BLaER1 (cell line): ENCODE measurements at regions not wholly inside any gene's neighbourhood (a gene's known extent, or its start where the extent isn't known, plus 50 kb on each side); places are given as distances from the start of the nearest gene placed in this dataset.
A peak's percentile ranks its signal among the peaks of the same experiment; 100 is the strongest.

Experiments
- H3K27ac ChIP-seq: shearing (Covaris generic); formaldehyde crosslinking; 2 replicates; pipeline ENCODE4 v1.8.1; 2022
- H3K27me3 ChIP-seq: shearing (Covaris generic); formaldehyde crosslinking; 2 replicates; pipeline ENCODE4 v1.8.1; 2022
- H3K36me3 ChIP-seq: shearing (Covaris generic); formaldehyde crosslinking; 2 replicates; pipeline ENCODE4 v1.8.1; 2022
- H3K4me1 ChIP-seq: shearing (Covaris generic); formaldehyde crosslinking; 2 replicates; pipeline ENCODE4 v1.8.1; 2022
- H3K4me2 ChIP-seq: shearing (Covaris generic); formaldehyde crosslinking; 2 replicates; pipeline ENCODE4 v1.8.1; 2022
- H3K4me3 ChIP-seq: shearing (Covaris generic); formaldehyde crosslinking; 2 replicates; pipeline ENCODE4 v1.8.1; 2022
- H3K9ac ChIP-seq: shearing (Covaris generic); formaldehyde crosslinking; 2 replicates; pipeline ENCODE4 v1.8.1; 2022
- H3K9me3 ChIP-seq: shearing (Covaris generic); formaldehyde crosslinking; 2 replicates; pipeline ENCODE4 v1.8.1; 2022
- H4K20me1 ChIP-seq: shearing (Covaris generic); formaldehyde crosslinking; 2 replicates; pipeline ENCODE4 v1.8.1; 2022
- Cebpa-rat ChIP-seq: shearing (Covaris generic); IDR thresholded peaks from 2 replicates; pipeline ENCODE4 v1.8.1; 2022

DNA sequence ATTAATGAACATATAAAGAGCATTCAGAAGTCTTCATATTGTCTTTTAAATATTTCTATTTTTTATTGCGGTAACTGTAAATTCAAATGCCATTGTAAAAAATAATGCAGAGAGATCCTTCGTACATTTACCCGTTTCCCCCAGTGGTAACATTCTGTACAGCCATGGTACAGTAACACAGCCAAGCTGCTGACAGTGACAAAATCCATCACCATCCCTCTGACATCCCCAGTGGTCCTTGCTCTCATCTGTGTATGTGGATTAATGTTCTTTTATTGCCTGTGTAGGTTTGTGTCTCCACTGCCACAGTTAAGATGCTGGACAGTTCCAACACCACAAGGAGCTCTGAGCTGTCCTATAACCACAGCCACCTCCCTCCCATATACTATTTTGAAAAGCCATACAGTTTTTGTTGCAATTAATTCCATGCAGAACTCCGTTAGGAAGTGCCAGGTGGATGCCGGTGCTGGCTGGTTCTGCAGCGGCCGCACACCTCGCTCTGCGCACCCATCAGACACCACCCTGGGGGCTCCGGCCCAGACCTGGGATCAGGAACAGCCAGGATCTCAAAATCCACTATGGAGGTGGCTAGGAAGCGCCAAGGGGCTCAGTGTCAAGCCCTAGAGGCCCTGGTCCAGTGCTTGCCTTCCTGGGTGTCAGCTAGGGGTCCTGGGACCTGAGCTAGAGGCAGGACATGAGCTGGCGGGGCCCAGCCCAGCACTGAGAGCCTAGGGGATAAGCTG, 93.1 kb upstream of the PMEPA1 start:
- no peak overlapping the region for H3K9ac ChIP-seq
- H3K9me3 ChIP-seq, result no peaks in the 10 kb centered on the region
- no peak for TF ChIP-seq Cebpa-rat
- peaks cover 20% of the 10 kb centered on the region for H3K4me1 ChIP-seq
- H3K27me3 ChIP-seq, result no peaks in the 10 kb centered on the region
- no peak overlapping the region for H3K4me2 ChIP-seq
- H3K27ac ChIP-seq, result no peak overlapping the region
- no peaks in the 10 kb centered on the region for H4K20me1 ChIP-seq
- H3K4me3 ChIP-seq, result no peak overlapping the region
- H3K36me3 ChIP-seq, result no peaks in the 10 kb centered on the region

DNA sequence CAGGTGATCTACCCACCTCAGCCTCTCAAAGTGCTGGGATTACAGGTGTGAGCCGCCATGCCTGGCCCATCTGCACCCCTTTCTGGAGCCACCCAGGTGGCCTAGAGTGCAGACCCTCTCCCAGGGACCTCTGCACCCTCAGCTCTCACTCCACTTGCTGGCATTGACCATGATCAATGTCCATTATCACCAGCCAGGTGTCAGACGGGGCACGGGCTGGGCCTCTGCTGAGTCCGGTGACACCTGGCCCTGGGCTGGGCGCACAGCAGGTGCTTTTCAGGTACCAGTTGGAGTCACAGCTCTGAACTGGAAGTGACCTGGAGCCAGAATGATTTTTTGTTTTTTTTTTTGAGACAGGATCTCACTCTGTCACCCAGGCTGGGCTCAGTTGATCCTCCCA, 91.8 kb upstream of the PMEPA1 start:
- Histone ChIP-seq H3K36me3 (no peaks in the 10 kb centered on the region), H3K4me3 (no peak overlapping the region), H3K27me3 (no peaks in the 10 kb centered on the region), H4K20me1 (no peaks in the 10 kb centered on the region), H3K4me1 (peaks cover 20% of the 10 kb centered on the region), H3K9me3 (no peaks in the 10 kb centered on the region), H3K4me2 (peak overlapping the region; percentile 59), H3K9ac (no peak overlapping the region), H3K27ac (no peak overlapping the region)
- no peak for TF ChIP-seq Cebpa-rat

DNA sequence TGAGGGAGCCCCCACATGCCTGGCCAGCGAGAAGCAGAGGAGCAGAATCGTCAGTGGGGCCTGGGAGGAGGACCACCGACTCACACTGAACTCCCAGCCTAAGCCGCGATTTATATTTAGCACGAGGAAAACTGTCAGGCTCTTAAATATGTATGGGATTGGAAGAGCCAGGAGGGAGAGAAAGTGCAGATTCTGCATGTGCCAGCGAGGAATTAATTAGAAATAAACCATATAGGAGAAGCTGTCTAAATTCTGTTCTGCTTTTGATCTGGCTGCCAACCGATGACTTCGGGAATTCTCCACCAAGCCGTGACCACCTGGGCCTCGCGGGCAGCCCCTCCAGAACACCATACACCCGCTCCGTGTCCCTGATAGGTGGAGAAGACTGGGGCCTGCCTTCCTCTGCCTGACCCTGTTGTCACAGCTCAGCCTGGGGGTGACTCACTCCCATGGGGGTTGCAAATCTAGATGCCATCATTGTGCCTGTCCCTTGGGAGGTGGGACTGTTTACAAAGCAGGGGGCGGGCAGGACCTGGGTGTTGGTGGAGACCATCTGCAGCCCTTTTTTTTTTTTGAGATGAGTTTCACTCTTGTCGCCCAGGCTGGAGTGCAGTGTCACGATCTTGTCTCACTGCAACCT, 91.1 kb upstream of the PMEPA1 start:
- peaks cover 21% of the 10 kb centered on the region for H3K4me1 ChIP-seq
- no peaks in the 10 kb centered on the region for H3K36me3 ChIP-seq
- no peak overlapping the region for H3K27ac ChIP-seq
- TF ChIP-seq Cebpa-rat, result no peak
- H3K9ac ChIP-seq, result no peak overlapping the region
- H3K4me3 ChIP-seq, result no peak overlapping the region
- H3K27me3 ChIP-seq, result no peaks in the 10 kb centered on the region
- peak overlapping the region; percentile 59 for H3K4me2 ChIP-seq
- no peaks in the 10 kb centered on the region for H3K9me3 ChIP-seq
- H4K20me1 ChIP-seq, result no peaks in the 10 kb centered on the region

DNA sequence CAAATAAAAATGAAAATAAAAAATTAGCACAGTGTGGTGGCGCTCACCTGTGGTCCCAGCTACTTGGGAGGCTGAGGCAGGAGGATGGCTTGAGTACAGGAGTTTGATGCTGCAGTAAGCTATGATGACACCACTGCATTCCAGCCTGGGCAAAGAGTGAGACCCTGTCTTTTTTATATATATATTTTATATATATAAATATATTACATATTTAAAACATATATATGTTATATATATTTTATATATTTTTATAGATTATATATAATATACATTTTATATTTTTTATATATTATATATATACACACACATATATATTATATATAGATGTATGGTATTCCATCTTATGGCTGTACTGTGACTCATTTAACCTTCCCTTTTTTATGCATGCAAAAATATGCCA, 87.6 kb upstream of the PMEPA1 start:
- Histone ChIP-seq H3K36me3 (no peaks in the 10 kb centered on the region), H3K4me2 (no peak overlapping the region)

DNA sequence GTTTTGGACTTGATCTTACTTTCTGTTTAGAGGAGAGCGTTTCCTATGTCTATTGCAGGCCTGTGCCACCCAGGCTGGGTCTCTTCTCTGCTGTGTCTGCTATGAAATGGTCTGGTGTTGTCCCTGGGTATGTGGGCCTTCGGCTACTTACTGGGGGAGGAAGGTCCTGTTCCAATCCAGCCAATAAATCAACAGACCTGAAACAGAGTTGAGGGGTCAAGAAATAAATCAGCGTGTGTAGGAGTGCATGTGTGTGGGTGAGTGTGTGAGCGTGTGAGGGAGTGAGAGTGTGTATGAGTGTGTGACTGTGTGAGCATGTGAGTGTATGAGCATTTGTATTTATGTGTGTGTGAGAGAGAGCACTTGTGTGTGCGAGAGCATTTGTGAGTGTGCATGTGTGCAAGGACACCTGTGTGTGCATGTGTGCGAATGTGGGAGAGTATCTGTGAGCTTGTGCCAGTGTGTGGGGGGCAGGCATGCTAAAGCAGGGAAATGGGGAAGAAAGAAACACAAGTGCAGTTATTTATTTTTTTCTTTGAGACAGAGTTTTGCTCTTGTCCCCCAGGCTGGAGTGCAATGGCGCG, 86.3 kb upstream of the PMEPA1 start:
- Histone ChIP-seq H3K4me3 (no peak overlapping the region), H3K9me3 (no peaks in the 10 kb centered on the region), H3K9ac (no peak overlapping the region), H3K27ac (no peak overlapping the region), H3K36me3 (no peaks in the 10 kb centered on the region), H3K4me2 (no peak overlapping the region), H3K27me3 (no peaks in the 10 kb centered on the region), H3K4me1 (peaks cover 29% of the 10 kb centered on the region), H4K20me1 (no peaks in the 10 kb centered on the region)
- TF ChIP-seq Cebpa-rat, result no peak

More for the DNA sequence above, 87.6 kb upstream of the PMEPA1 start:
- TF ChIP-seq Cebpa-rat, result no peak
- Histone ChIP-seq H3K9ac (no peak overlapping the region), H3K4me3 (no peak overlapping the region), H3K4me1 (peaks cover 29% of the 10 kb centered on the region), H3K27ac (no peak overlapping the region), H3K27me3 (no peaks in the 10 kb centered on the region), H4K20me1 (no peaks in the 10 kb centered on the region), H3K9me3 (no peaks in the 10 kb centered on the region)

DNA sequence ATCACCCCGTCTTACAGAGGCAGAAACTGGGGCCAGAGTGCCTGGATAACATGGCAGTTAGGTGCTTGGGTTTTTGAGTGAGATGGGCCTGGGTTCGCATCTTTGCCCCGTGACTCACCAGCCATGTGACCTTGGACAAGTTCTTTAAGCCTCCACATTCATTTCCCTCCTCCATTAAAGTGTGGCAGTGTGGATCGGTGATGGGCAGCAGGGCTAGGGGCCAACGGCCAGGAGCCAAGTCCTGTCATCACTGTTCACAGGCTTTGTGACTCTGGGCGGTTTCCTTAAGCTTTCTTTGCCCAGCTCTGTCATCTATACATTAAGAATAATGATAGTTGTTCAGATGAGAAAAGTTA, 85.5 kb upstream of the PMEPA1 start:
- Histone ChIP-seq H3K4me1 (peaks cover 32% of the 10 kb centered on the region), H3K4me3 (no peak overlapping the region), H3K27ac (no peak overlapping the region), H3K4me2 (no peak overlapping the region), H3K9ac (no peak overlapping the region), H3K9me3 (no peaks in the 10 kb centered on the region), H4K20me1 (no peaks in the 10 kb centered on the region), H3K36me3 (no peaks in the 10 kb centered on the region), H3K27me3 (no peaks in the 10 kb centered on the region)
- TF ChIP-seq Cebpa-rat, result no peak

DNA sequence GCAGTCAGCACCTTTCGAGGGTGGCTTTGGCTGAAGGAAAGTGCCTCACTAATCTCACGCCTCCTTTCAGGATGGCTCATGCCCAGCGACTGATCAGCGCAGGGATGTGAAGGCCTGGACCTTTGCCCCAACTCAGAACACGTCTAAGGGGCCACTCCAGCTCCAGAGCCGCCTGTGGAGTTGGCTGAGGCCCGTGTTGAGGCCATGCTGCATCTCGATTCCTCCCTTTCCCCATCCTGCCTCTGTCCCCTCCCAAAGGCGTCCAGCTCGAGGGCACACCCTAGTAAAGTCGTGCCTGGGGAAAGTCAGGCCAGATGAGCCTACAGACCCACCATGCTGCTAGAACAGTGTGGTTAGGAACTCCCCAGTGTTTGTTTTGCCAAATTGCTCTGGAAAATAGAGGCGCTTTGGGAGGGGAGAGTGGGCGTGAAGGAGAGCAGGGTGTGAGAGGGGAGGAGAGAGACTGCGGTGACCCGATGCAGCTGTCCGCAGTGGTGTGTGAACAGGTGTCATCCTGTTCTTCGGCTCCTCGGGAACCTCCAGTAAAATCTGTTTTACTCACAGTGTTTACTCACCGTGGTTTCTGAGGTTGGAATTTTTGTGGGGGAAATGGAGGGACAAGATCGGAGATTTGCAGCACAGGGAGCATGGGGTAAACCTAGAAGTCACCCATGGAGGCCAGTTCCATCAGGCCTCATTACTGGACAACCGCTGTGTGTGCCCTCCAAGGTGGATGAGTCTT, 85.0 kb upstream of the PMEPA1 start:
- H3K9ac ChIP-seq, result no peak overlapping the region
- H3K27me3 ChIP-seq, result no peaks in the 10 kb centered on the region
- no peaks in the 10 kb centered on the region for H4K20me1 ChIP-seq
- no peaks in the 10 kb centered on the region for H3K9me3 ChIP-seq
- no peak overlapping the region for H3K27ac ChIP-seq
- TF ChIP-seq Cebpa-rat, result no peak
- peaks cover 35% of the 10 kb centered on the region for H3K4me1 ChIP-seq
- no peaks in the 10 kb centered on the region for H3K36me3 ChIP-seq
- H3K4me2 ChIP-seq, result no peak overlapping the region
- no peak overlapping the region for H3K4me3 ChIP-seq

DNA sequence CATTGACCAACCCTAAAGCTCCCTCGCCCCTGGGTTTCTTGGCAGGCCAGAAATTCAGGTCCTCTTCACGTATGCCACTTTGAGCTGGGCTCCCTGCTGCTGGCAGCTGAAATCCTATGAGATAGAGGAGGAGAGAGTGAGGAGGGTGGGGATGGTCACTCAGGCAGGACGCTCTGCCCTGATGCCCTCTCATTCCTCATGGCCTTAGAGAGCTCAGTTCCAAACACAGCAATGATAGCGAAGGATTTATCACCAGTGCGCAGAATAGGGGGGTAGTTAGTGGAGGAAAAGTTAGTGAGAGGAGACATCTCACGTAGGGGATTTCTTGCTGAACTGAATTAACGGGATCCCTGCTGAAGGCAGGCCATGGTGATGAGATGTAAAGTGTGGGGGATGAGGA, 84.2 kb upstream of the PMEPA1 start:
- Histone ChIP-seq H3K27me3 (no peaks in the 10 kb centered on the region), H3K9ac (no peak overlapping the region), H3K9me3 (no peaks in the 10 kb centered on the region), H4K20me1 (no peaks in the 10 kb centered on the region), H3K4me2 (no peak overlapping the region), H3K4me1 (peaks cover 35% of the 10 kb centered on the region), H3K36me3 (no peaks in the 10 kb centered on the region), H3K27ac (no peak overlapping the region), H3K4me3 (no peak overlapping the region)
- no peak for TF ChIP-seq Cebpa-rat

DNA sequence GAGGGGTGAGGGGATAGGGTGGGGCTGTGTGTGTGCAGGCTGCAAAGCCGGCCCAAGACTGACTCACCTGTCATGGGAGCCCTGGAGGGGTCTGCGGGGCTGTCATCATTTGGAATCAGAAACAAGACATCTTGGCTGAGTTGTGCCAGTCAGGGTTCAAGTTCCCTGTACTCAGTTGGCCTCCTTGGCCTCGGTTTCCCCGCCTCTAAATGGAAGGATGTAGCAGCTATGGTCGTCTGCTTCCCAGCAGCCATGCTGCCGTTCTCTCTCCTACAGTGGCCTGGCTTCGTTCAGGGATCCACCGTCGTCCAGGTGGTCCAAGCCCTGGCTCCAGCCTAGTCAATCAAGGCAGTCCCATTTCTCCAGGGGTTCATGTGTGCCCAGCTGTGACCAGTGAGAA, 83.6 kb upstream of the PMEPA1 start:
- Histone ChIP-seq H3K36me3 (no peaks in the 10 kb centered on the region), H3K4me2 (no peak overlapping the region), H3K9ac (no peak overlapping the region), H3K4me1 (peaks cover 35% of the 10 kb centered on the region), H4K20me1 (no peaks in the 10 kb centered on the region), H3K27ac (no peak overlapping the region), H3K27me3 (no peaks in the 10 kb centered on the region), H3K9me3 (no peaks in the 10 kb centered on the region), H3K4me3 (no peak overlapping the region)
- TF ChIP-seq Cebpa-rat, result no peak
